HCT116 (cell line): ENCODE measurements at regions not wholly inside any gene's neighbourhood (a gene's known extent, or its start where the extent isn't known, plus 50 kb on each side); places are given as distances from the start of the nearest gene placed in this dataset.

Experiments
- ATAC-seq: fragments of 200-7000 bp; cut with Tn5 transposase; 2 replicates; pipeline ENCODE4 v1.9.1; 2020; ENCODE audit warnings: mild to moderate bottlenecking, moderate library complexity
- BruUV-seq: library from RNA; stranded (reverse); fragments of 400-500 nt; replicated peaks from 2 replicates; lab custom pipeline; 2021; lab: Mats Ljungman, UMichigan
- CTCF ChIA-PET: fragments of 300-600 bp; sonication (Branson Sonifier 250); formaldehyde crosslinking; loops from one replicate; lab custom pipeline; 2021; ENCODE audit warnings: antibody characterized with exemption; lab: Charles Lee
- POLR2A ChIA-PET: fragments of 300-600, 350-600 bp; sonication (Branson Sonifier 250); formaldehyde crosslinking; loops from one replicate; lab custom pipeline; 2021; ENCODE audit warnings: antibody characterized with exemption; lab: Charles Lee
- RAD21 ChIA-PET, 2 experiments: fragments of 300-600 bp; sonication (Branson Sonifier 250); formaldehyde crosslinking; loops; one replicate each; lab custom pipeline; 2023; ENCODE audit warnings: low total read pairs in 2 of 2; ENCODE audit not compliant: uncharacterized antibody in 2 of 2, unreplicated experiment in 2 of 2, low non-redundant PET in 1 of 2; lab: Charles Lee
- DNase-seq: peaks from one replicate; pipeline ENCODE4 v3.0.0-alpha.2; 2010; ENCODE audit warnings: low read depth, low spot score
- H2AFZ ChIP-seq: fragments of 200-600 bp; shearing (Covaris generic), sonication (generic); 2 replicates; pipeline ENCODE4 v1.6.1; 2017; ENCODE audit warnings: low read depth, mixed run types, mixed read lengths, antibody characterized with exemption, low read length; ENCODE audit not compliant: poor library complexity, severe bottlenecking
- H3K27ac ChIP-seq: 2 replicates; pipeline ENCODE4 v1.5.1; 2012; ENCODE audit warnings: low read depth, low read length
- H3K27me3 ChIP-seq: fragments of 200-600 bp; sonication (generic); 2 replicates; pipeline ENCODE4 v1.6.1; 2016; ENCODE audit warnings: mixed run types, low read length, mixed read lengths; ENCODE audit not compliant: insufficient read depth
- H3K36me3 ChIP-seq, 2 experiments: fragments of 200-500 bp in 1 of 2; fragments of 200-600 bp in 1 of 2; sonication (Bioruptor generic) in 1 of 2; sonication (generic) in 1 of 2; 2 replicates each; pipeline versions ENCODE4 v1.5.1 to v1.6.1; 2014 to 2016; ENCODE audit warnings: low read length in 2 of 2, inconsistent platforms in 1 of 2, mixed read lengths in 1 of 2, mixed run types in 1 of 2; ENCODE audit not compliant: insufficient read depth in 2 of 2, control insufficient read depth in 1 of 2
- H3K4me1 ChIP-seq, 2 experiments: fragments of 200-600 bp in 1 of 2; sonication (generic) in 1 of 2; 2 replicates each; pipeline versions ENCODE4 v1.5.1 to v1.6.1; 2012 to 2017; ENCODE audit warnings: low read length in 2 of 2, inconsistent platforms in 1 of 2, mild to moderate bottlenecking in 1 of 2, mixed read lengths in 1 of 2, mixed run types in 1 of 2, moderate library complexity in 1 of 2; ENCODE audit not compliant: insufficient read depth in 2 of 2, control insufficient read depth in 1 of 2
- H3K4me2 ChIP-seq: fragments of 200-600 bp; sonication (generic); 2 replicates; pipeline ENCODE4 v1.6.1; 2017; ENCODE audit warnings: mixed run types, low read length, mixed read lengths
- H3K4me3 ChIP-seq, 2 experiments: fragments of 200-600 bp in 1 of 2; sonication (generic) in 1 of 2; replicated peaks in 1 of 2; 2 replicates each; pipeline ENCODE4 v1.5.1; 2011 to 2016; ENCODE audit warnings: low read length in 2 of 2, control low read depth in 1 of 2, low read depth in 1 of 2, mild to moderate bottlenecking in 1 of 2, mixed read lengths in 1 of 2, mixed run types in 1 of 2
- H3K79me2 ChIP-seq: fragments of 200-600 bp; sonication (generic); 2 replicates; pipeline ENCODE4 v1.6.1; 2017; ENCODE audit warnings: mild to moderate bottlenecking, mixed run types, low read length, moderate library complexity, mixed read lengths; ENCODE audit not compliant: insufficient read depth
- H3K9ac ChIP-seq: fragments of 200-600 bp; sonication (generic); 2 replicates; pipeline ENCODE4 v1.6.1; 2016; ENCODE audit warnings: low read length, mixed read lengths
- H3K9me2 ChIP-seq: fragments of 200-600 bp; sonication (generic), shearing (Covaris generic); 2 replicates; pipeline ENCODE4 v1.6.1; 2017; ENCODE audit warnings: mixed run types, mild to moderate bottlenecking, moderate library complexity; ENCODE audit not compliant: insufficient read depth
- H3K9me3 ChIP-seq, 2 experiments: fragments of 200-500 bp in 1 of 2; fragments of 200-600 bp in 1 of 2; sonication (Bioruptor generic) in 1 of 2; sonication (generic) in 1 of 2; 2 replicates each; pipeline ENCODE4 v1.6.1; 2014 to 2017; ENCODE audit warnings: low read length in 2 of 2, mixed read lengths in 2 of 2, inconsistent platforms in 1 of 2, low read depth in 1 of 2, mild to moderate bottlenecking in 1 of 2, mixed run types in 1 of 2, moderate library complexity in 1 of 2; ENCODE audit not compliant: control insufficient read depth in 1 of 2, insufficient read depth in 1 of 2
- H4K20me1 ChIP-seq: fragments of 200-600 bp; sonication (generic), shearing (Covaris generic); 2 replicates; pipeline ENCODE4 v1.6.1; 2017; ENCODE audit warnings: mixed run types, mild to moderate bottlenecking, moderate library complexity; ENCODE audit not compliant: insufficient read depth
- ATF3 ChIP-seq: IDR thresholded peaks from 2 replicates; pipeline ENCODE4 v1.6.1; 2012
- CBX3 ChIP-seq: IDR thresholded peaks from 2 replicates; pipeline ENCODE4 v1.6.1; 2012; ENCODE audit warnings: low read depth
- EGR1 ChIP-seq: IDR thresholded peaks from 2 replicates; pipeline ENCODE4 v1.6.1; 2012; ENCODE audit warnings: low read depth
- RAD21 ChIP-seq: IDR thresholded peaks from 2 replicates; pipeline ENCODE4 v1.6.1; 2012; ENCODE audit warnings: low read depth, mild to moderate bottlenecking
- REST ChIP-seq: IDR thresholded peaks from 2 replicates; pipeline ENCODE4 v1.6.1; 2012; ENCODE audit warnings: low read depth
- YY1 ChIP-seq: IDR thresholded peaks from 2 replicates; pipeline ENCODE4 v1.6.1; 2011; ENCODE audit warnings: low read length, low read depth, moderate library complexity, mild to moderate bottlenecking; ENCODE audit not compliant: insufficient replicate concordance; ENCODE audit errors: extremely low read depth
- intact Hi-C: fragments of 100-400 bp; cut with micrococcal nuclease; formaldehyde crosslinking; loops from 2 replicates; pipeline ENCODE4 v1.10.0; 2022

- no peaks in the 10 kb centered on the region for H4K20me1 ChIP-seq
- no peaks in the 10 kb centered on the region for H3K9me2 ChIP-seq
- ChIA-PET POLR2A (no interaction called here), CTCF (no interaction called here), RAD21 (no interaction called here)
- ATAC-seq (no peak), DNase-seq (no peak)
- H3K4me2 ChIP-seq: no peak overlapping the region
- no peak overlapping the region for H3K4me3 ChIP-seq
- no peak overlapping the region for H3K9ac ChIP-seq
- H2AFZ ChIP-seq: no peak overlapping the region
- no peaks in the 10 kb centered on the region for H3K9me3 ChIP-seq
- H3K27ac ChIP-seq: no peak overlapping the region
- intact Hi-C loops: no loop called here
- TF ChIP-seq ATF3: no peak
- no peak for TF ChIP-seq YY1
- no peak for TF ChIP-seq RAD21
- TF ChIP-seq EGR1: no peak
- BruUV-seq: no TSS peak
- no peaks in the 10 kb centered on the region for H3K79me2 ChIP-seq
- H3K4me1 ChIP-seq: no peaks in the 10 kb centered on the region
- no peaks in the 10 kb centered on the region for H3K36me3 ChIP-seq
- H3K27me3 ChIP-seq: no peaks in the 10 kb centered on the region
Measured at GRCh38 chrX:14243823-14244222, 214.1 kb upstream of the GEMIN8 start.

DNA sequence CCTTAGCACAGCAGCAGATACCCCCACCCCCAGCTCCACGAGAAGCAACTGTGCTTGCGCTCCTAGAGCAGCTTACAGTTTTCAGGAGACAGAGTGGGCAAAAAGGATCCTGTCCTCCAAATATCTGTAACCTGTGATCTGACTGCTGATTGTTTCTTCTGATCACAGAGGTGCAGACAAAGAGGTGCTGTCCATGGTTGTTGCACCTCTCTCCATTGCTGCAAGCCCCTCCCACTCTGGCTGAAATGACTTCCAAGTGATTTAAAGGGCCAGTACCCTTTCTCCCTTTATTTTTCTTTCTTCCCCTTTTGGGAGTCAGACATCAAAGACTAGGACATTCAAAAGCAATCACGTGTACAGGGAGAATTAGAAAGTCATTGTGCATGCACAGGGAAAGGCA is 205.3 kb upstream of the GEMIN8 start:
- peak; percentile 3 for DNase-seq
- BruUV-seq: no TSS peak
- ChIA-PET RAD21 (no interaction called here), POLR2A (no interaction called here), CTCF (no interaction called here)
- H3K9ac ChIP-seq: no peak overlapping the region
- intact Hi-C loops: no loop called here
- no peaks in the 10 kb centered on the region for H3K9me3 ChIP-seq
- H3K27me3 ChIP-seq: no peaks in the 10 kb centered on the region
- TF ChIP-seq EGR1 (no peak), REST (peak; percentile 64), CBX3 (no peak)
- no peaks in the 10 kb centered on the region for H3K4me1 ChIP-seq
- no peaks in the 10 kb centered on the region for H3K36me3 ChIP-seq
- ATAC-seq: no peak; the same call in 1 of the 2 replicates
- H4K20me1 ChIP-seq: no peaks in the 10 kb centered on the region
- H3K79me2 ChIP-seq: no peaks in the 10 kb centered on the region
- H2AFZ ChIP-seq: no peak overlapping the region
- H3K4me2 ChIP-seq: no peak overlapping the region
- H3K9me2 ChIP-seq: no peaks in the 10 kb centered on the region
- H3K27ac ChIP-seq: no peak overlapping the region
- H3K4me3 ChIP-seq: no peak overlapping the region
